Tongue (tissue), 1 donor: ENCODE measurements at regions not wholly inside any gene's neighbourhood (a gene's known extent, or its start where the extent isn't known, plus 50 kb on each side); places are given as distances from the start of the nearest gene placed in this dataset.

Experiments
- DNase-seq: peaks from one replicate; pipeline ENCODE4 v3.0.0-alpha.2; 2015

- no peak for DNase-seq
Observed at GRCh38 chr5:124264499-124264898, 481.9 kb downstream of the ZNF608 start.

- DNase-seq, result peak; percentile 82
Observed at GRCh38 chr5:124263680-124264491, 482.6 kb downstream of the ZNF608 start.

DNA sequence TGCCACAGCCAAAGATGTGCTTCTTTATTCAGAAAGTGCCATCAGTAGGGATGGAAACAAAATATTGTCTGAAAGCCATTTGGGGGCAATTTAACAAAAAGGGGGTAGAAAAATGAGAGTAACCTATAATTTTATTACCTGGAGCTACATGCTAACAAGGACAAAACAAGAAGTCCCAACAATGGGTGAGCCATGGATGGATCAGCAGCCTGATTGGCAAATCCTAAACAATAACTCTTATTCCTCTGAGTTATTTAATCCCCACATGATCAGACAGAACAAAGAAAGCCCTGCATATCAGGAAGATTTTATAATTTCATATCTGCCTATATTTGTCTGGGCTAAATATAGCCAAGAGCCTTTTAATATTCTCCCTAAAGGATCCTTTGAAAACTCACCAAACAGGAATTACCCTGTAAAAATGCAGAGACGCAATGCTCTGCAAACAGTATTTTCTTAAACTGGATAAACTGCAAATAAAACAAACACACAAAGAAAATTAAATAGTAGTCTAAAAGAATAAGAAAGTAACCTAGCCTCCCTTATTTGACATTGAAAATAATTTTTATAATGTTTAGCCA is 483.4 kb downstream of the ZNF608 start:
- peak; percentile 56 for DNase-seq

- DNase-seq, result peak; percentile 90
Observed at GRCh38 chr5:124262470-124262869, 484.0 kb downstream of the ZNF608 start.

- DNase-seq, result no peak
Observed at GRCh38 chr5:124261848-124262247, 484.6 kb downstream of the ZNF608 start.

- peak; percentile 45 for DNase-seq
Observed at GRCh38 chr5:124260921-124261515, 485.4 kb downstream of the ZNF608 start.

GRCh38 chr5:124259017-124259416 is 487.4 kb downstream of the ZNF608 start:
- no peak for DNase-seq

DNA sequence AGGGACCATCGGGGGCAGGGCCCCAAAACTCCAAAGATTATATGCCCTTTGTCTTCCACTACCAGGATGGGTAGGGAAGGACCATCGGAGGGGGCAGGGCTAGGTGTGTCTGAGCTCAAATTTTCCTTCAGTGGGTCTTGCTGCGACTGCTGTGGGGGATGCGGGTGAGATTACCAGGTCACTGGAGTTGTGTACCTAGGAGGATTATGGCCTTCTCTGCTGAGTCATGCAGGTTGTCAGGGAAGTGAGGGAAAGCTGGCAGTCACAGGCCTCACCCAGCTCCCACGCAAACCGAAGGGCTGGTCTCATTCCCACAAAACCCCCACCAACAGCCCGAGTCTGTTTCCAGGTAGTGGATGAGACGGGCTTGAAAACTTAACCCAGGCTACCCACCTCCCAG is 489.4 kb downstream of the ZNF608 start:
- DNase-seq, result no peak

- DNase-seq, result peak; percentile 93
Observed at GRCh38 chr5:124253203-124253810, 493.1 kb downstream of the ZNF608 start.

GRCh38 chr5:124252747-124253146 is 493.7 kb downstream of the ZNF608 start:
- DNase-seq, result peak; percentile 37

DNA sequence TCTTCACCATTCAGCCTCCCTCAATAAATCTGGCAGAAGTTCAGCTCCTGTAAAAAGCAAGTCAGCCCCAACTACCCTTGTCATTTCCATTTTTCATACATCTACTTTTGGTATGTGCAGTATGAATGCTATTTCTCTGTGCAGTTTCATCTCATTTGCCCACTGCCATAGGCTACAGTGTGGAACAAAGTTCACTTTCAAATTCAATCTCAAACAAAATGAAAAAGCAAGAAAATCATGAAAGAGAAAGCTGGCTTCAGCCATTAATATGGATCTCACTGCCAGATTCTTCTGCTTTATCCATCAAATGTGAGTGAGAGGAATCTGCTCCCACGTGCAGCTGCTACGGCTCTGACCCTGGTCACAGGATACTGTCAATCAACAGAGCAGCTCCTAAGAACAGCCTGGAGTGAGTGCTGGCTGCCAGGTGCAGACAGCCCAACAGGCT is 494.2 kb downstream of the ZNF608 start:
- DNase-seq, result peak; percentile 82

GRCh38 chr5:124245276-124245675 is 501.2 kb downstream of the ZNF608 start:
- no peak for DNase-seq

DNA sequence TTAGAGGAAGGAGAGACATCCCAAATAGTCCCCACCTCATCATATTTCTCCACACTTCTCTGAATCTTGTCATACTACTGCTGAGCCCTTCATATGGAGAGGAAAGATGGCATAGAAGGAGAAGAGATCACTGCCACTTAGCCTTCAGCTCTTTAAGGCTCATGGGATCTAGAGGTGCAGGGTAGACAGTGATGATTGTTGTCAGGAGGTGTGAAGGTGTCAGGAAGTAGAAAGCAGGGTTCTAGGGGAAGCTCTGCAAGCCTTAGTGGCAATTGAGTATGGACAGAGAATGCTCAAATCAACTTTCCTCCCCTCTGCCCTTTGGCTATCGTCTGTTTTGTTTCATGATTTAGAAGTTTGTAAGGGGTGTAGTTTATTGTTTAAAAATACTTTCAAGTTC is 505.7 kb downstream of the ZNF608 start:
- no peak for DNase-seq

DNA sequence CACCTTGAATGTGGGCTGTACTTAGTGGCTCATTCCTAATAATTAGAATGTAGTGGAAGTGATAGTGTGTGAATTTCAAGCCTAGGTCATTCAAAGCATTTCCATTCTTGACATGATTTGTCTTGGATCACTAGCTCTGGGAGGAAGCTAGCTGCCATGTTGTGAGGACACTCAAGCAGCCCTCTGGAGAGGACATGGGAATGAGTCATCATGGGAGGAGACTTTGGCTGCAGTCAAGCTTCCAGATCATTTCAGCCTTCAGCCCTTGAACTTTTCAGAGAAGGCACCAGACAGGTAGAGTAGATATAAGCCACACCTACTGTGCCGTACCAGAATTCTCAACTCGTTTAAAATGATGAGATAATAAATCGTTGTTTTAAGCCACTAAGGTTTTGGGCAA is 506.9 kb downstream of the ZNF608 start:
- DNase-seq, result no peak

GRCh38 chr5:124238350-124238749 is 508.1 kb downstream of the ZNF608 start:
- no peak for DNase-seq

DNA sequence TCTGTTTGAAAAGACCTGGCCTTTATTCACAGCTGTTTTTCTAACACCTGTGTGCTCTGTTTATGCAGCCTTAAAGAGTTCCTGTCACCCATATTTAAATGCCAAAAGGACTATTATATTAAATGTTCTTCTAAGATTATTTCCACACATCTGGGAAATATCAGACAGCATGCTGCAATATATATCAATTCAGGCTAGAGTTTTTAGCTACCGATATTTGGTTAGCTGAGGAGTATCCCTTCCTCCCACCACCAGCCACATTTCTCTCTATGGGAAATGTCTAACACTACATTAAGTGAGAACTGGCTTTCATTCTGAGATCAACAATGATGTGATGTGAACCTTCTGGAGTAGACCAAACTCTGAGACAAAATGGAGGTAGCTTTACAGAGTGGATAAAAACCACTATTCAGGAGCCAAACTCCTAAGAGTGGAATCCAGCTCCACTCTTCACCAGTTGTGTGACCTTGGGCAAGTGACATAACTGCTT is 509.2 kb downstream of the ZNF608 start:
- DNase-seq, result peak; percentile 42

GRCh38 chr5:124236361-124237205 is 509.9 kb downstream of the ZNF608 start:
- DNase-seq, result peak; percentile 88

GRCh38 chr5:124235576-124235975 is 510.9 kb downstream of the ZNF608 start:
- no peak for DNase-seq

DNA sequence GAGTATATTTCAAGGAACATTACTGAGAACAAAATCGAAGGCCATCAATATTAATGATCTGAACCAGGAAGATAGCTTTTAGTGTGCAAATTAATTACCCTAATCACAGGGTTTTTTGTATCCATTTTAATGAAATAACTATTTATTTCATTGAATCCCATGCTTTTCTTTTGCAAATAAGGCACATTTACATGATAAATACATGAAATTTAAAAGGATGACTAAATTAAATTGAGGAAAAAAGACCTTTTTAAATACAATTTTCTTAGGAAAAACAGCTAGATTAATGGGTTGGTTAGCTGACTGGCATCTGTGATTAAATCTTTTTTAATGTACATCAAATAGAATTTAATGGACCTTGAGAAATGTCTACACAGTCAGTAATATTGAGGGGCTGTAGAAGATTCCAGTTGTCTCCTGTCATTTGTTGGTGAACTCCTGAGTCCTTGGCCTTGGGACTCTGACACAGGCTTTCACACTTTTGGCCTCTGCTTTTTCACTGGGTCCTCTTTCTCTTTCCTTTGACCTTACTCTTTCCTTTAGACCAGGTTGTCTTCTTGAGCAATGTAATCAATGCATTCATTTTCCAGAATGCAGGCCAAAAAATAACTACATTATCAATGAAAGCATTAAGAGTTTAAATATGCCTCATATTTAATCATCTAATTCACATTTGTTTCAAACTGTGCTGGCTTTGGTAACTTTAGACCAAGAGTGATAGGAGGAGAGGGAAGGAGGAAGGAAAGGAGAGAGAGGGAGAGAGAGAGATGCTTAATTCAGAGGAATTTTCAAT is 511.5 kb downstream of the ZNF608 start:
- DNase-seq, result no peak

GRCh38 chr5:124234022-124234769 is 512.2 kb downstream of the ZNF608 start:
- DNase-seq, result peak; percentile 68
